Chondrocyte (in vitro differentiated cells): ENCODE measurements at regions not wholly inside any gene's neighbourhood (a gene's known extent, or its start where the extent isn't known, plus 50 kb on each side); places are given as distances from the start of the nearest gene placed in this dataset.

ENCODE experiments used
- DNase-seq: peaks from one replicate; pipeline ENCODE4 v3.0.0; 2021; ENCODE audit warnings: mixed read lengths, low spot score
- H3K27ac Mint-ChIP-seq: one replicate; pipeline ENCODE4 v1.8.0; 2021; ENCODE audit warnings: mild to moderate bottlenecking, moderate library complexity, mixed read lengths; ENCODE audit not compliant: unreplicated experiment
- H3K27me3 Mint-ChIP-seq: 2 replicates; pipeline ENCODE4 v1.8.0; 2021; ENCODE audit warnings: low read depth, mixed read lengths
- H3K36me3 Mint-ChIP-seq: 2 replicates; pipeline ENCODE4 v1.8.0; 2021; ENCODE audit warnings: low read depth, mixed read lengths
- H3K4me1 Mint-ChIP-seq: 2 replicates; pipeline ENCODE4 v1.8.0; 2021; ENCODE audit warnings: low read depth, mild to moderate bottlenecking, mixed read lengths
- H3K4me3 Mint-ChIP-seq: one replicate; pipeline ENCODE4 v1.8.0; 2021; ENCODE audit warnings: mild to moderate bottlenecking, moderate library complexity, mixed read lengths; ENCODE audit not compliant: unreplicated experiment
- H3K9me3 Mint-ChIP-seq: 2 replicates; pipeline ENCODE4 v1.8.0; 2021; ENCODE audit warnings: low read depth, mixed read lengths
- TF ChIP-seq, protein P1 (sequence below): fragments of 200-600 bp; sonication (generic); IDR thresholded peaks from 2 replicates; pipeline ENCODE4 v1.5.0; 2021; ENCODE audit warnings: antibody characterized with exemption, mild to moderate bottlenecking, moderate library complexity

GRCh38 chr1:172977296-172978017, 73.3 kb downstream of the TNFSF18 start:
- Mint-ChIP-seq H3K4me1 (peaks cover 7% of the 10 kb centered on the region), H3K4me3 (no peak overlapping the region), H3K27ac (no peak overlapping the region), H3K9me3 (no peaks in the 10 kb centered on the region), H3K36me3 (no peaks in the 10 kb centered on the region), H3K27me3 (no peaks in the 10 kb centered on the region)
- TF ChIP-seq, protein P1, sequence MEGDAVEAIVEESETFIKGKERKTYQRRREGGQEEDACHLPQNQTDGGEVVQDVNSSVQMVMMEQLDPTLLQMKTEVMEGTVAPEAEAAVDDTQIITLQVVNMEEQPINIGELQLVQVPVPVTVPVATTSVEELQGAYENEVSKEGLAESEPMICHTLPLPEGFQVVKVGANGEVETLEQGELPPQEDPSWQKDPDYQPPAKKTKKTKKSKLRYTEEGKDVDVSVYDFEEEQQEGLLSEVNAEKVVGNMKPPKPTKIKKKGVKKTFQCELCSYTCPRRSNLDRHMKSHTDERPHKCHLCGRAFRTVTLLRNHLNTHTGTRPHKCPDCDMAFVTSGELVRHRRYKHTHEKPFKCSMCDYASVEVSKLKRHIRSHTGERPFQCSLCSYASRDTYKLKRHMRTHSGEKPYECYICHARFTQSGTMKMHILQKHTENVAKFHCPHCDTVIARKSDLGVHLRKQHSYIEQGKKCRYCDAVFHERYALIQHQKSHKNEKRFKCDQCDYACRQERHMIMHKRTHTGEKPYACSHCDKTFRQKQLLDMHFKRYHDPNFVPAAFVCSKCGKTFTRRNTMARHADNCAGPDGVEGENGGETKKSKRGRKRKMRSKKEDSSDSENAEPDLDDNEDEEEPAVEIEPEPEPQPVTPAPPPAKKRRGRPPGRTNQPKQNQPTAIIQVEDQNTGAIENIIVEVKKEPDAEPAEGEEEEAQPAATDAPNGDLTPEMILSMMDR, result no peak
- no peak for DNase-seq

DNA sequence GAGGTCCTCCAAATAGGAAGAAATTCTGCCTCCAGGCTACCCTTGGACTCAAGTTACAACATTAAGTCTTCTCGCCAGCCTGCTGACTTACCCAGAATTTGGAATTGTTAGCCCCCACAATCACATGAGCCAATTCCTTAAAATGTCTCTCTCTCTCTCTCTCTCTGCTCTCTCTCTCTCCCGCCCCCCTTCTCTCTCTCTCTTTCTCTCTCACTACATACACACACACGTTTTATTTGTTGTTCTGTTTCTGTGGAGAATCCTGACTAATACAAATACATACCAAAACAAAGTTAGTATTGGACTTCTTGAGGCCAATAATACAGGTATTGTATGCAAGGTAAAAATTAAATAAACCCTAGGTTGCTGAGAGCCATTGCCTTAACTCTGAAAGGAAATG, 72.1 kb downstream of the TNFSF18 start:
- no peaks in the 10 kb centered on the region for H3K9me3 Mint-ChIP-seq
- H3K36me3 Mint-ChIP-seq, result no peaks in the 10 kb centered on the region
- TF ChIP-seq, protein P1, result no peak
- H3K27me3 Mint-ChIP-seq, result no peaks in the 10 kb centered on the region
- DNase-seq, result no peak
- peaks cover 7% of the 10 kb centered on the region for H3K4me1 Mint-ChIP-seq
- H3K4me3 Mint-ChIP-seq, result no peak overlapping the region
- H3K27ac Mint-ChIP-seq, result no peak overlapping the region

GRCh38 chr1:172979828-172980227, 70.9 kb downstream of the TNFSF18 start:
- TF ChIP-seq, protein P1, result no peak
- Mint-ChIP-seq H3K27ac (no peak overlapping the region), H3K36me3 (no peaks in the 10 kb centered on the region), H3K27me3 (no peaks in the 10 kb centered on the region), H3K4me3 (no peak overlapping the region), H3K4me1 (peaks cover 7% of the 10 kb centered on the region), H3K9me3 (no peaks in the 10 kb centered on the region)
- DNase-seq, result no peak

DNA sequence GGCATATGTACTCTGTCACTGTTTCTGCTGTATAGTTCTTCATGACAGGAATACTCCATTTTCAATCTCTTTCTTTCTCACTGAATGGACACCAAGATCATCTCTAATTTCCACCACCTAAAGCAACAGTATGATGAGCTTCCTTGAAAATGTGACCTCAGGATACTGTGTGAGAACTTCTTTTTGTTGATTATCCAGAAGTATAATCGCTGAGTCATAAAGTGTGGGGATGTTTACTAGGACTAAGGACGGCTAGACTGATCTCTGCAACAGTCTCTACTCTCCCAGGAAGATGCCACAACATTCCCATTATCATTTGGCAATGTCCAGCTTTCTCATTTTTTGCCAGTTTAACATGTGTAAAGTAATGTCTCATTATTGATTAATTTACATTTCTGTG, 70.3 kb downstream of the TNFSF18 start:
- no peak for DNase-seq
- Mint-ChIP-seq H3K27ac (no peak overlapping the region), H3K9me3 (no peaks in the 10 kb centered on the region), H3K4me1 (peaks cover 7% of the 10 kb centered on the region), H3K36me3 (no peaks in the 10 kb centered on the region), H3K4me3 (no peak overlapping the region), H3K27me3 (no peaks in the 10 kb centered on the region)
- TF ChIP-seq, protein P1, result no peak

DNA sequence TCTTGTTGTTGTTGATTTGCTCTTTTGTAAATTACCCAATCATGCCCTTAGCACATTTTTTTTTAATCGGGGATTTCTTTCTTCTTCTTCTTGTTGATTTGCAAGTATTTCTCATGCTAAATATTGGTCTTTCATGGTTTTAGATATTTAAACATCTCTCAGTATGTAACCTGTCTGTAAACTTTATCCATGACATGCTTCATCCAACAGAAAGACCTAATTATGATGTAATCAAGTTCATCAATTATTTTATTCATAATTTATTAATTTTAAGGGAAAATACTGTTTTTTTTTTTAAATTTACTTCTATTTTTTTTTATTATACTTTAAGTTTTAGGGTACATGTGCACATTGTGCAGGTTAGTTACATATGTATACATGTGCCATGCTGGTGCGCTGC, 69.8 kb downstream of the TNFSF18 start:
- no peaks in the 10 kb centered on the region for H3K36me3 Mint-ChIP-seq
- H3K4me1 Mint-ChIP-seq, result peaks cover 7% of the 10 kb centered on the region
- H3K9me3 Mint-ChIP-seq, result no peaks in the 10 kb centered on the region
- TF ChIP-seq, protein P1, result no peak
- DNase-seq, result no peak
- H3K27ac Mint-ChIP-seq, result no peak overlapping the region
- H3K27me3 Mint-ChIP-seq, result no peaks in the 10 kb centered on the region
- no peak overlapping the region for H3K4me3 Mint-ChIP-seq
